CD1c-positive myeloid dendritic cell (primary cell): ENCODE measurements at regions not wholly inside any gene's neighbourhood (a gene's known extent, or its start where the extent isn't known, plus 50 kb on each side); places are given as distances from the start of the nearest gene placed in this dataset.
"Not testable (repeated sequence)": the region's sequence is repeated elsewhere in the genome, so short reads cannot be mapped to it uniquely, and the experiment has no call there.

Experiments
- DNase-seq: peaks from one replicate; pipeline ENCODE4 v3.0.0-alpha.2; 2016; ENCODE audit errors: extremely low spot score

- DNase-seq = not testable (repeated sequence)
These were observed 704.1 kb downstream of the DTWD2 start for GRCh38 chr5:118284230-118284629.

GRCh38 chr5:118282480-118283038 lies 705.8 kb downstream of the DTWD2 start:
- not testable (repeated sequence) for DNase-seq

- no peak for DNase-seq
These were observed 708.6 kb downstream of the DTWD2 start for GRCh38 chr5:118279540-118280294.

DNA sequence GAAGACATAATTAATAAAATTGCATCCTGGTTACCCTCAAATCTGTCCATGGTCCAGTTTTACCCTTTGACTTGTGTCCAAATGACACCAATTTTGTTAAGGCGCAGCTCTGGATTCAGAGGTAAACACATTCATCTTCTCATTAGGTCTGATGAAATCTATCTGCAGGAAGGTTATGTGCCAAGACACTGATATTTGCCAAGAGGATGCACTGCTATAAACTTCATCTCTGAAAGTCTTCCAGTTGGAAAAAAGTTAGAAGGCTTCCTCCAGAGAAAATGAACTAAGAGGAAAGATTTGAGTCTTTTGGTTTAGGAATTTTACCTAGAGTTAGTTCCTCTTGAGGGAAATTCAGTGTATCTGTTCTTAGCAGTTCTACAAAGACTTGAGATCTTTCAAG lies 717.8 kb downstream of the DTWD2 start:
- no peak for DNase-seq

DNA sequence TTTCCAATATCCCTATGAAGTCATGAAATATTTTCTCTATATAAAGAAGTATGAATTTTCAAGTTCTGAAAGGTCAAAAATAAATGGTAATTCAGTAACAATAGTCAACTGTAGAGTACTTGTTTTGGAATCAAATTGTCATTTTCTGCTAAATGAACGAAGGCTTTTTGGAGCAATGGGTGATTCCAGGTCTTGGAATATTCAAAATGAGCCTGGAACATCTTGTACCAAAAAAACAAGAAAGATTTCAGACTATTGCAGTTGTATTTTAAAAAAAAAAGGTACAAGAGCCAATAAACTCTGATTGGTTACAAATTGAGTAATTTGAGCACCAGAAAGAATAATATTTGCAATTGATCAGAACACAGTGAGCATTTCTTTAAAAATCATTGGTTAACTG lies 730.1 kb downstream of the DTWD2 start:
- no peak for DNase-seq

GRCh38 chr5:118257066-118257465 lies 731.3 kb downstream of the DTWD2 start:
- no peak for DNase-seq

GRCh38 chr5:118253225-118254061 lies 734.9 kb downstream of the DTWD2 start:
- DNase-seq = no peak

GRCh38 chr5:118249386-118249785 lies 739.0 kb downstream of the DTWD2 start:
- no peak for DNase-seq

GRCh38 chr5:118247458-118247857 lies 740.9 kb downstream of the DTWD2 start:
- no peak for DNase-seq

DNA sequence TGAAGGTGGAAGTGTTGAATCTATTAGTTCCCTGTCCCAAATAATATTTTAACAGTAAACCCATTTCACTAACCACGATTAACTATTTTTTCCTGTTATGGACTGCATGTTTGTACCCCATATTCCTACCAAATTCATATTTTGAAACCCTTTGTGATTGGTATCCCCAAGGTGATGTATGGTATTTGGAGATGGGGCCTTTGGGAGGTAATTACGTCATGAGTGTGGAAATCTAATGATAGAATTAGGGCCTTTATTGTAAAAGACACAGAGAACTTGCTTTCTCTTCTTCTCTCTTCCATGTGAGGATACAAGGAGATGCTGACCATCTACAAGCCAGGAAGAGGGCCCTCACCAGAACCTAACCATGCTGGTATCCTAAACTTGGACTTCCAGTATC lies 744.7 kb downstream of the DTWD2 start:
- no peak for DNase-seq

- DNase-seq = no peak
These were observed 745.3 kb downstream of the DTWD2 start for GRCh38 chr5:118243068-118243467.

- DNase-seq = no peak
These were observed 752.1 kb downstream of the DTWD2 start for GRCh38 chr5:118236108-118236849.

DNA sequence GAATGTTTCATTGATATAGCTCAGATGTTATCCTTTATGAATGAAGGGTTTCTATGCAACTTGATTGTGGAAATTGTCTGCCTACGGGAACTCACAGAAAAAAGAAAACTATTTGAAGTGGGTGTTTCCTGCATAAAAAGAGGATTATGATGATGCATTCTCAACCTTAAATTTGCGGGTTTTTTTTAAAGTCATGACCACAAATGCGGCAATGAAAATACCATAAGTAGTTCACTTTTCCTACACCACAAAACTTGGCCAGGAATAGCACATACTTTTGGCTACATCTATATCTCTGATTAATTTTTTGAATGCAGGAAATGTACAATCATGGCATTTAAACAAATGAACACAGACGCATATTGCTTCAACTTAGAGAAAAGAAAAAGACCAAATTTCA lies 754.7 kb downstream of the DTWD2 start:
- no peak for DNase-seq

DNA sequence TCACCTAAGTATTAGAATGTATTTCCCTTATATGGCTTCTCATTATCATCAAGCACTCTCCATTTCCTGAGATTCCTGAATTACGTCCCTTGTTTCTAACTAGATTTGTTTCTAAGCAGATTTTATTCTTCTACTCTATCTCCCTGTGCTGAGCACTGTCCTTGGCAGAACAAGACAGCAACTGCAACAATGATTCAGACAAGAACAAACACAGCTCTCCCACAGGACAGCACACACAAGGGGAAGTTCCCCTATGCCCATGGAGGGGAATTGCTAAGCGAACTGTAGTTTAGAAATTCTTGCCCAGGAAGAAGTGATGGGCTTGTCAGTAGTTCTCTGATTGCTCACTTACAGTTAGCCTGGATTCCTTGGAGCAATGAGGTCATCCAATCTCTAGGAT lies 759.9 kb downstream of the DTWD2 start:
- no peak for DNase-seq

- no peak for DNase-seq
These were observed 763.8 kb downstream of the DTWD2 start for GRCh38 chr5:118224546-118224945.

GRCh38 chr5:118220556-118221195 lies 767.7 kb downstream of the DTWD2 start:
- DNase-seq = no peak

GRCh38 chr5:118211606-118212005 lies 776.7 kb downstream of the DTWD2 start:
- DNase-seq = no peak

GRCh38 chr5:118208031-118208453 lies 780.3 kb downstream of the DTWD2 start:
- DNase-seq = no peak

DNA sequence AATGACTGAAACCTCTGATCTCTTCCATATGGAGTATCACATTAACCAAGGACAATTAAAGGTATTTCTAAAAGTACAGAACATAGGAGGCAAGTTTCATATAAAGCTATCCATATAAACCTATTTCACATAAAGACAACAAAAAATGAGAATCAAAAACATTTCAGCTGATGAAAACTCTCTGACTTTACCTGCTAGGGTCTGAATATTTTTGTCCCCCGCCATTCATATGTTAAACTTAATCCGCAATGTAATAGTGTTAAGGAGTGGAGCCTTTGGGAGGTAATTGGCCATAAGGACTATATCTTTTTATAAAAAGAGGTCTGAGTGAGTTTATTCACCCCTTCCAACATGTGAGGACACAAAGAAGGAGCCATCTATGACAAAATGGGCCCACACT lies 788.5 kb downstream of the DTWD2 start:
- DNase-seq = no peak

DNA sequence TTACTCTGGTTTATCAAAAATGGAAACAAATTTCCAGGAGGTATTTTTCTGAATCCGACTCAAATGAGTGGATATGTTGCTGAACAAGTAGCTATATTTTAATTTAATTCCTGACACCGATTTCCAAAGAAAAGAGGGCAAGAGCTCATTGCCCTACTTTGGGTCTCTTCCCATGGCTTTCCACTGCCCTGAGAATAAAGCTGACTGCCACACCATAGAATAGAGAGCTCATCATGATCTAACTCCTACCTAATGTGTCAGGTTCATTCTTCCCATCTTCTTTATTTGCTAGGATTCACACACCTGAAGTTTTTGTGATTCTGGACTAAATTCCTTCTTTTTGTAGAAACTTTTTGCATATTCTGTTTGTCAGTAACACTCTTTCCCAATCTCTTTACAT lies 792.1 kb downstream of the DTWD2 start:
- no peak for DNase-seq

DNA sequence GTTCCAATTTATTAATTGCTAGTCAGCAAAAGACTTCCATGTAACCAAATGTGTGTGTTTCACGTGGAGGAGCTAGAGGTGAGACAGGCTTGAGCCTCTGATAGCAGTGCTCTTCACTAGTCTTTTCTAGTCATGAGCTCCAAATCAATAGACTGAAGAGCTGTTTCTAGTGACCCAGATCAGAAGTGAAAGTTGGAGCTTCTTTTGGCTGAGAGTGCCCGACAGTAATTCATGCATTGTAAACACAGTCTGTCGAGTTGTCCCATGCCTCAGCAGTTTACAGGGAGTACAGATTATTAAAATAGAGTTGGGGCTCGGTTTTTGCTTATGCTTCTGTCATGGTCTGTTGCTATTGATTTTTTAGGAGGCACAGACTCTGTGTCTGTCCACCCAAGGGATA lies 793.1 kb downstream of the DTWD2 start:
- DNase-seq = no peak
